ENCODE measurements at regions not wholly inside any gene's neighbourhood (a gene's known extent, or its start where the extent isn't known, plus 50 kb on each side); places are given as distances from the start of the nearest gene placed in this dataset.

GRCh38 chr3:102301155-102301880 is 133.5 kb upstream of the ZPLD1 start:
- H3K27ac ChIP-seq: no peak overlapping the region
- no peaks in the 10 kb centered on the region for H3K36me3 ChIP-seq
- H3K4me1 ChIP-seq (ENCODE audit: low read depth): no peaks in the 10 kb centered on the region
- H3K9me3 ChIP-seq (ENCODE audit: low read depth): no peaks in the 10 kb centered on the region
- no peaks in the 10 kb centered on the region for H3K27me3 ChIP-seq
- TF ChIP-seq CTCF (IDR thresholded peaks at IDR 0.05; ENCODE audit: low read depth, low read length): no peak
- no peak for DNase-seq (ENCODE audit: low read depth in 1 of 2, low spot score in 1 of 2)
- no peak overlapping the region for H3K4me3 ChIP-seq

- Histone ChIP-seq H3K36me3 (no peaks in the 10 kb centered on the region), H3K27ac (no peak overlapping the region), H3K4me3 (no peak overlapping the region), H3K9me3 (ENCODE audit: low read depth) (no peaks in the 10 kb centered on the region), H3K27me3 (no peaks in the 10 kb centered on the region), H3K4me1 (ENCODE audit: low read depth) (no peaks in the 10 kb centered on the region)
- no peak for DNase-seq (ENCODE audit: low read depth in 1 of 2, low spot score in 1 of 2)
- no peak for TF ChIP-seq CTCF (IDR thresholded peaks at IDR 0.05; ENCODE audit: low read depth, low read length)
Observed at GRCh38 chr3:102302020-102302419, 132.8 kb upstream of the ZPLD1 start.

GRCh38 chr3:102304550-102304949 is 130.3 kb upstream of the ZPLD1 start:
- Histone ChIP-seq H3K27ac (no peak overlapping the region), H3K4me3 (no peak overlapping the region)

GRCh38 chr3:102307442-102307841 is 127.4 kb upstream of the ZPLD1 start:
- Histone ChIP-seq H3K27ac (no peak overlapping the region), H3K4me1 (ENCODE audit: low read depth) (no peaks in the 10 kb centered on the region), H3K9me3 (ENCODE audit: low read depth) (no peaks in the 10 kb centered on the region), H3K36me3 (no peaks in the 10 kb centered on the region), H3K27me3 (no peaks in the 10 kb centered on the region), H3K4me3 (no peak overlapping the region)
- no peak for DNase-seq (ENCODE audit: low read depth in 1 of 2, low spot score in 1 of 2)
- TF ChIP-seq CTCF (IDR thresholded peaks at IDR 0.05; ENCODE audit: low read depth, low read length): no peak

More at GRCh38 chr3:102304550-102304949, 130.3 kb upstream of the ZPLD1 start:
- Histone ChIP-seq H3K36me3 (no peaks in the 10 kb centered on the region), H3K4me1 (ENCODE audit: low read depth) (no peaks in the 10 kb centered on the region), H3K9me3 (ENCODE audit: low read depth) (no peaks in the 10 kb centered on the region), H3K27me3 (no peaks in the 10 kb centered on the region)
- DNase-seq (ENCODE audit: low read depth in 1 of 2, low spot score in 1 of 2): no peak
- no peak for TF ChIP-seq CTCF (IDR thresholded peaks at IDR 0.05; ENCODE audit: low read depth, low read length)

GRCh38 chr3:102329066-102329465 is 105.7 kb upstream of the ZPLD1 start:
- TF ChIP-seq CTCF (IDR thresholded peaks at IDR 0.05; ENCODE audit: low read depth, low read length): no peak
- no peaks in the 10 kb centered on the region for H3K9me3 ChIP-seq (ENCODE audit: low read depth)
- H3K27ac ChIP-seq: no peak overlapping the region
- no peaks in the 10 kb centered on the region for H3K36me3 ChIP-seq
- no peak overlapping the region for H3K4me3 ChIP-seq
- no peak for DNase-seq (ENCODE audit: low read depth in 1 of 2, low spot score in 1 of 2)
- no peaks in the 10 kb centered on the region for H3K27me3 ChIP-seq
- H3K4me1 ChIP-seq (ENCODE audit: low read depth): no peaks in the 10 kb centered on the region

Measured in cardiac muscle cell (in vitro differentiated cells and primary cell).